GM12874 (cell line): ENCODE measurements at regions not wholly inside any gene's neighbourhood (a gene's known extent, or its start where the extent isn't known, plus 50 kb on each side); places are given as distances from the start of the nearest gene placed in this dataset.

Experiments
- TF ChIP-seq, protein P1 (sequence below): IDR thresholded peaks from 2 replicates; pipeline ENCODE4 v1.5.1; 2011; ENCODE audit warnings: low read depth, mild to moderate bottlenecking, control low read depth, low read length, moderate library complexity; ENCODE audit not compliant: insufficient read depth

DNA sequence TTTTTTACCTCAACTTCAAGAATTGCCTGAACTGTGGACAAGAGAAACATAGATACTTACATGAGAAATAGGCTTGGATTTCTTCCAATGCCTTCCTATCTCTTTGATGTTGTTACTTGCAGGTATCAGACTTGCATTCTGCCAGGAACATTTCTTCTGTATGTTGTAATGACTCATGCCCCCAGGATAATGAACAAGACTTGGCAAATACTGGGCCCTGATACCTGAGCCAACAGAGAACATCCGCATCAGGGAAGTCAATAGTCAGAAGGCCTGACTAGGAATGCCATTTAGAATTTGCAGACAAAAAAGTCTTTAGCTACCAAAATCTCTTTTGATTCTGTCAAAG lies 273.7 kb upstream of the KIRREL3 start:
- TF ChIP-seq, protein P1, sequence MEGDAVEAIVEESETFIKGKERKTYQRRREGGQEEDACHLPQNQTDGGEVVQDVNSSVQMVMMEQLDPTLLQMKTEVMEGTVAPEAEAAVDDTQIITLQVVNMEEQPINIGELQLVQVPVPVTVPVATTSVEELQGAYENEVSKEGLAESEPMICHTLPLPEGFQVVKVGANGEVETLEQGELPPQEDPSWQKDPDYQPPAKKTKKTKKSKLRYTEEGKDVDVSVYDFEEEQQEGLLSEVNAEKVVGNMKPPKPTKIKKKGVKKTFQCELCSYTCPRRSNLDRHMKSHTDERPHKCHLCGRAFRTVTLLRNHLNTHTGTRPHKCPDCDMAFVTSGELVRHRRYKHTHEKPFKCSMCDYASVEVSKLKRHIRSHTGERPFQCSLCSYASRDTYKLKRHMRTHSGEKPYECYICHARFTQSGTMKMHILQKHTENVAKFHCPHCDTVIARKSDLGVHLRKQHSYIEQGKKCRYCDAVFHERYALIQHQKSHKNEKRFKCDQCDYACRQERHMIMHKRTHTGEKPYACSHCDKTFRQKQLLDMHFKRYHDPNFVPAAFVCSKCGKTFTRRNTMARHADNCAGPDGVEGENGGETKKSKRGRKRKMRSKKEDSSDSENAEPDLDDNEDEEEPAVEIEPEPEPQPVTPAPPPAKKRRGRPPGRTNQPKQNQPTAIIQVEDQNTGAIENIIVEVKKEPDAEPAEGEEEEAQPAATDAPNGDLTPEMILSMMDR: no peak

DNA sequence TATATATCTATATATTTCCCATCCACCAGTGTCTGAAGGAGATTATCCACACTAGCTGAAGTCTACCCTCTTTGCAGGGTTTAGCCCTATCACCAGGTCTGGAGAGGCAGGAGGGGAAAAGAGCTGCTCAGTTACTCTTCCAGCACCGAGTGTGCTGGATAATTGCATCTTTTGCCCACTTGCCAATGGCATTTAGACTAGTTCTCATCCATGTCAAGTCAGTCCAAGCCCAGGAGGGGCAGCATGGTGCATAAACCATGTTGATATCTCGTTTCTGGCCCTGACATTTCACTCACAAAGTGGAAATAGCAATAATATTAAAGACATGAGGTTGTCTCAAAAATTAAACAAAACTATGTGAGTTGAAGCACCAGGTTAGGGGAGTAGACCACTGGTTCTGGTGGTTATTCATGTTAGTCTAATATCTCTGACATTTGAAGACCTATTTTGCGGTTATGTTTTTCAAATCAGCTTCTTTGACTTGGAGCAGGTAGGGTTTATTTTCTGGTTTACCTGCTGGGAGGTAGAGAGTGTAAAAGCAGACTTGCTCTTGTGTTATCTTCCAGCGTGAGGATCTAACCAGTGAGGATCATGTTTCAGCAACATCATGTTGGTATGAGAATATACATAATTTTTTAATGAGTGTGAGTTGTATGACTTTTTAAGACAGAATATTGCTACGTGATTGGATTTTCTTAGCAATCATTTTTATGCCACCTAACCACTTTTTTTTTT lies 273.2 kb upstream of the KIRREL3 start:
- TF ChIP-seq, protein P1: no peak

DNA sequence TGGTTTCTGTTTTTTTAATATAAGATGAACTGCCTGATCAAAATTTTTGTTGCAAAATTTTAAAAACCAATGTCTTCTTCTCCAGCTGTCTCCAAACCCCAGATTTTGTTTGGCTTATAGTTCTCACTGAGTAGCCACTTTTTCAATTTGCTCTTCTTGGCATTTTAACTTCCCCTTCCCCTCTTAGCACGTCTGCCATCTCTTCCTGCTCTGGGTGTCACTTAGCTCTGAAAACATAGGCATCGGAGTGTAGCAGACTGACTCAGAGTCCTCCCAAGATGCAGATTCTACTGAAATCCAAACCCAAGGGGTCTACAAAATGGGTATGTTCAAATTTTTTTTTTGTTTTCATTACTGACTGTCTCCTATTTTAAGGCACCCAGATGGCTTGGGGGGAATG lies 270.3 kb upstream of the KIRREL3 start:
- TF ChIP-seq, protein P1: no peak

DNA sequence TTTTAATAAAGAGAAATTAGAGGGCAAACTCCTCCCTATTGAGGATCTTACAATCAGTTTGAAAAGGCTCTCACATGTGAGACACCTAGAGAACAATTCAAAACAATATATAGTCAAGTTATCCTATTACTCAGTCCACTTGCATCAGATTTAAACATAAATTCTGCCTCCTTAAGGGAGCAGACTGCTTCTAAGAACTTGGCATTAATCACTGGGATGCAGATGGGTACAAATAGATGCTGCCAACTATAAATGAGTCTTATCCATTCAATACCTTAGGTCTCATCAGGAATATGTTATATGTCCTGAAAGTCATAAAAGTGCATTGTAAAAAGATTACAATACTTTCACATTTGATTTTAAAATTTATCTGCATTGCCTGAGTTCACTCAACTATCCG lies 269.3 kb upstream of the KIRREL3 start:
- TF ChIP-seq, protein P1: no peak

DNA sequence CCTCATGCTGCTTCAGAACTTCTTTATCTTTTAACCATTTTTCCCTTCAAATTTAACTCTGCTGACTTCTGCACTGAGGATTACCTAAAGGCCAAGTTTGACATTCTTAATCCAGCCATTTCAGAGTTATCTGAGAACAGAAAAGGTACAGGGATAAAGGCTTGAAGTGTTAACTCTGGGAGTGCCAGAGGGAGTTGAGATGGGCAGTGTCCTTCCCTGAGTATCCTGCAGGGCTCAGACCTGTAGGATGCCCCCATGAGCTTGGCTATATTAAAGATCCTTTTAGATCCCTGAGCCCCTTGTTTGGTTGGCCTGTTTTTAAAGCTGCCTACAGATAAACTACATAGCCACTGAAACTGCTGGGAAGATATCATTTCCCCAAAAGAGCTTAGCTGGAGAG lies 268.4 kb upstream of the KIRREL3 start:
- TF ChIP-seq, protein P1: no peak

DNA sequence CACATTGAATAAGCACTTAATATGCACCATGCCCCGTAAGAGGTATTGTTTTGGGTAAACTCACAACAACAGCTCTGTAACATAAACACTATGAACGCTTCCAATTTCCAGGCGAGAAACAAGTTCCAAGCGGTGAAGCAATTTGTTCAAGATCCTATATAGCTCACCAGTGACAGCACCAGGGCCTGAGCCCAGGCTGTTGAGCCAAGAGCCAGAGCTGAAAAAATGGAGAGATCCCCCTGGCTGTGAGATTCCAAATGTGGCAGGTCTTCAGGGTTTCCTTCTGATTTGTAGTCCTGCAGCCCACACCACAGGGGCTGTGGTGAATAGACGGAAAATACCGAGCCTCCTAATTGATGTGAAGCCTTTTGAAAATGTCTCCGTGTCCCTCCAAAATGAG lies 268.0 kb upstream of the KIRREL3 start:
- TF ChIP-seq, protein P1: no peak

DNA sequence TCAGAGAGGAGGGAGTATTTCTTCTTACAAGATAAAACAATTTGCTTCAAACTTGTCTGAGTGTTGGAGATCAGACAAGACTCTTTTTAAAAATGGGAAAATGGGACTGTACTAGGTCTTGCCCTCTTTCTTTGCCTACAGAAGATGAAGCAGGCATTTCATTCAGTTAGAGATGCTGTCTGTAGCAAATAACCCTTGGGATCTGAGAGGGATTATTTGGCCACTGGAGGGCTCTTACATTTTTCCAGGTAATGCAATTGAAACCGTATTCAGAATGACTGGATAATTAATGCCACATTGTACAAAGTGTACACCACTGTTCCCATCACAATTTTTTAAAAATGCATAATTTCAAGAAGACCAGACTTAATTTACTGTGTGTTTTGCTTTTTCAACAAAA lies 258.5 kb upstream of the KIRREL3 start:
- TF ChIP-seq, protein P1: no peak

DNA sequence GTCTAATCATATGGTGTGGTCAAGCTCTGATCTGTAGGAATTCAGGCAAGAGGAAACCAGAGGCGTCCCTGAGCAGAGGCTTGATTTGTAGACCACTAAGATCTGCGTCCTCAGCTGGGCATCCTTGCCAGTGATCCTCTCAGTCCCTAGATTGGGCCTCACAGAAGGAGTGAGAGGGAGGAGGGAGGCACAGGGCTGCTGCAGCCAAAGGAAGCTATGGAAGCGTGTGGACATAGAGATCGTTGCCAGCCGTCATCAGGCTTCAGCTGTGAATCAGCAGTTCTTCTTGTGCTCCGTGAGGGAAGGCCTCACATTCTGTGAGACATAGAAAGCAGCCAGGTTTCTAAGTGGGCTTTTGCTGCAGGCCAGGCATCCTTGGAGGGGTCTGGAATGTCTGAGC lies 254.6 kb upstream of the KIRREL3 start:
- TF ChIP-seq, protein P1: no peak
